ENCODE measurements at regions not wholly inside any gene's neighbourhood (a gene's known extent, or its start where the extent isn't known, plus 50 kb on each side); places are given as distances from the start of the nearest gene placed in this dataset.
"Not testable (repeated sequence)": the region's sequence is repeated elsewhere in the genome, so short reads cannot be mapped to it uniquely, and the experiment has no call there.

GRCh38 chr9:30775236-30775635, 1609.2 kb upstream of the ACO1 start:
- DNase-seq = no peak

GRCh38 chr9:30796764-30797163, 1587.7 kb upstream of the ACO1 start:
- no peak for DNase-seq

DNA sequence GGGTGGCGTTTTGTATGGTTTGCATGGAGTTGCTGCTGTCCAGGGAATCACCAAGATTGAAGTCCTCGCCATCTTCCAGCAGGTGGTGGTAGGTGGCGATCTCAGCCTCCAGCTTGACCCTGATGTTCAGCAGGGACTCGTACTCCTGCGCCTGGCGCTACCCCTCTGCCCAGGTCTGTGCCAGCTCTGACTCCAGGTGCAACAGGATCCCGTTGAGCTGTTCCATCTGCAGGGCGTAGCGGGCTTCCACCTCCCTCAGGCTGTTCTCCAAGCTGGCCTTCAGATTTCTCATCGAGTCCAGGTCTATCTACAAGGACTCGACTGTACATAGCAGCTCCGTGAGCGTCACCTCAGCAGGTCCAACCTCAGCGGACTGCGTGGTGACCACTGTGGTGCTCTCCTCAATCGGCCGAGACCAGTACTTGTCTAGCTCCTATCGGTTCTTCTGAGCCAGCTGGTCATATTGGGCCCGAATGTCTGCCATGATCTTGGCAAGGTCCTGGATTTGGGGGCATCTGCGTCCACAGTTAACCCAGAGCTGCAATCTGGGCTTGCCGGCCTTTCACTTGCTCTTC, 1584.8 kb upstream of the ACO1 start:
- DNase-seq = no peak

GRCh38 chr9:30800421-30800820, 1584.0 kb upstream of the ACO1 start:
- no peak for DNase-seq

DNA sequence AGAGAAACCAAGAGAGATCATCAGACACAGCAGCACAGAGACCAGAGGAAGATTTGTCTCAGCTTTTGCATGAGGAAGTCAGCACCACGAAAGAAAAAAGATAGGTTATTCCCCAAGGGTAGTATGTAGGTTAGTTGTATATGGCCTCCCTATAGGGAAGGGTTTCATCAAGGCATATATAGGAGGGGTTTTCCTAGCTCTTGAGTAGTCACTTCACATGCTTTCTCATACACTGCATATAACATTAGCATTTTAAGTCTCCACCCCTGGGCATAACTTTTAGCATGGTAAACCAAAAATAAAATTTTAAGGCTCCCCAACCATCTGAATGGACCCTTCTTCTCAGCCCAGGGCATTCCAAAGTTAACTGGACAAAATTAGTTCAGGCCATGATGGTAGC, 1571.6 kb upstream of the ACO1 start:
- no peak for DNase-seq

- no peak for DNase-seq
Observed at GRCh38 chr9:30815585-30815984, 1568.9 kb upstream of the ACO1 start.

- no peak for DNase-seq
Observed at GRCh38 chr9:30845136-30845535, 1539.3 kb upstream of the ACO1 start.

DNA sequence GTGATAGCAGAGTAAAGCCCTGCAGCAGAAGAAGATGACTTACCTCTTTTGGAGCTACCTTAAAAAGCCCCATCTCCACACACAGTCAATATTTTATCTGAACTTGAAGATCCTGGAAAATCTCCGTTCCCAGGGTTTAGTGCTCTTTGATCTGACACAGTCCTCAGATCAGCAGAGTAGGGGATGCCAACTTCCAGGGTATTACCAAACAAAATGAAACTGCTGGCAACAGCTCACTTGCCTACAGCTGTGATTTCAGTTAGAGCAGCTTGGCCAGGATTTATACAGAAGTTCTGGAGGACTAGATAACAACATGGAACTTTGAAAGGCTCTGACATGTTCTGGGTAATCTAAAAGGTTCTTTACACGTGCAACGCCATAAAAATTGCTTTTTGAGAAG, 1537.8 kb upstream of the ACO1 start:
- no peak for DNase-seq

- no peak for DNase-seq
Observed at GRCh38 chr9:30851600-30851999, 1532.8 kb upstream of the ACO1 start.

GRCh38 chr9:30900706-30901105, 1483.7 kb upstream of the ACO1 start:
- DNase-seq = no peak

GRCh38 chr9:30913331-30913730, 1471.1 kb upstream of the ACO1 start:
- DNase-seq = no peak

- DNase-seq = no peak
Observed at GRCh38 chr9:30915451-30915850, 1469.0 kb upstream of the ACO1 start.

GRCh38 chr9:30925126-30925525, 1459.3 kb upstream of the ACO1 start:
- no peak for DNase-seq

DNA sequence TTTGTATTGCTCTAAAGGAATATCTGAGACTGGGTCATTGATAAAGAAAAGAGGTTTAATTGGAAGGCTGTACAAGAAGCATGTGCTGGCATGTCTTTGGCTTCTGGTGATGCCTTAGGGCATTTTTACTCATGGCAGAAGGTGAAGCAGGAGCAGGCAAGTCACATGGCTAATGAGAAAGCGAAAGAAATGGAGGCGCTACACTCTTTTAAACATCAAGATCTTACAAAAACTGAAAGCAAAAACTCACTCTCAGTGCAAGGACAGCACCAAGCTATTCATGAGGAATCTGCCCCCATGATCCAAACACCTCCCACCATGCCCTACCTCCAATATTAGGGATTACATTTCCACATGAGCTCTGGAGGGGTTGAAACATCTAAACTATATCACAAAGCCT, 1458.8 kb upstream of the ACO1 start:
- no peak for DNase-seq

DNA sequence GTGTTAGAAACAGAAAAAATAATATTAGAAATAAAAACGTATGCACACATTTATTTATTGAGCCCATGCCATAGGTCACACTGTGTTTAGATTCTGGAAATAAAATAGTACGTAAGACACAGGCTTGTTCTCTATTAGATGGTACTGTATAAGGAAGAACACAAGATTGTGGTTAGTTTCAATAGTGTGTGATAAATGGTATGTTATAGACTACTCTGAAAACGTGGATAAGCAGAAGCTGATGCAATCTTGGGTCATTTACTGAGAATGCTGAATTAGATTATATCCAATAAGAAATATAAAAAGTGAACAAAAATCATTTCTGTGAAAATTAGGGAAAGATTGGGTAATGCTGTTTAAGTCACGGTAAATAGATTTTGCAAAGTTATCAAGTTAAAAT, 1456.4 kb upstream of the ACO1 start:
- no peak for DNase-seq

GRCh38 chr9:30932226-30932625, 1452.2 kb upstream of the ACO1 start:
- no peak for DNase-seq

- no peak for DNase-seq
Observed at GRCh38 chr9:30935730-30936129, 1448.7 kb upstream of the ACO1 start.

GRCh38 chr9:30937106-30937505, 1447.3 kb upstream of the ACO1 start:
- DNase-seq = no peak

DNA sequence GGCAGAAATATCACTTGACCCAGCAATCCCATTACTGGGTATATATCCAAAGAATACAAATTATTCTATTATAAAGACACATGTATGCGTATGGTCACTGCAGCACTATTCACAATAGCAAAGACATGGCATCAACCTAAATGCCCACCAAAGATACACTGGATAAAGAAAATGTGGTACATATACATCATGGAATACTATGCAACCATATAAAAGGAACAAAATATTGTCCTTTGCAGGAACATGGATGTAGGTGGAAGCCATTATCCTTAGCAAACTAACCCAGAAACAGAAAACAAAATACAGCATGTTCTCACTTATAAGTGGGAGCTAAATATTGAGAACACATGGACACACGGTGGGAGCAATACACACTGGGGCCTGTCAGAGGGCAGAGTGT, 1441.6 kb upstream of the ACO1 start:
- not testable (repeated sequence) for DNase-seq

GRCh38 chr9:30943446-30944224, 1440.8 kb upstream of the ACO1 start:
- no peak for DNase-seq

GRCh38 chr9:30944225-30944569, 1440.2 kb upstream of the ACO1 start:
- DNase-seq = no peak

DNA sequence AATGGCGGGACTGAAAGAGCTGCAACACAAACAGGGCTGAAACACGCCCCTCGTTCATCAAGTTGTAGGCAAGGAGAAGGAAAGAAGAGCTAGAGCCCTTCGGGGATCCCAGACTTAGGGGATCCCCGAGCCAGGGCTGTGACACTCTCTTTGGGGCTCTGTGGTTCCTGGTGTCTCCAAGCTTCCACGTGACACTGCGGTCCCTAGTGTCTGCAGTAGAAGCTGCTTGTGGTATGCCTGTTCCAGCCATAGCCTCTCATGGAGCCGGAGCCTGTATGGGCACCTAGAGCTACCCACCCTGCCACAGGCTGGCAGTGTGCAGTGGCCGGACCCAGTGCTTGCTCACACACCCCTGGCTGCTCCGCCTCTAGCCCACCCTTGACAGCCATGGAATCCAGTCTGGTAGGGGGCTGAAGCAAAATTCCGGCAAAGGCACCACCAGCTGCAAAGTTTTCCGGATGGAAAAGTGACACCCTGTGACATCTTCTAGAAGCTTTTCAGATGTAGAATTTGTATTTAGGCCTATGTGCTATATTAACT, 1439.6 kb upstream of the ACO1 start:
- DNase-seq = no peak

DNA sequence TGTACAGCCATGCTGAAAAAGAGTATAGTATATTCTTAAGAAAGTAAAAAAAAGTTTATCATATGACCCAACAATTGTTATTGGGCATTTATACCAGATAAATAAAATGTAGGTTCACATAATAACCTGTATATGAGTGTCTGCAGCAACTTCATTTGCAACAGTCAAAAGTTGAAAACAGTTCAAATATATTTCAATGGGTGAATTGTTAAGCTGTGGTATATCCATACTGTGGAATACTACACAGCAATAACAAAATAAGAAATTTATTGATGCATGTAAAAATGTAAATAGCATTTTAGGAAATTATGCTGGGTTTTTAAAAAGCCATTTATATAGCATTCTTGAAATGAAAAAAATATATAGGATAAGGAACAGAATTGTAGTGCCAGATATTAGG, 1420.1 kb upstream of the ACO1 start:
- no peak for DNase-seq

DNA sequence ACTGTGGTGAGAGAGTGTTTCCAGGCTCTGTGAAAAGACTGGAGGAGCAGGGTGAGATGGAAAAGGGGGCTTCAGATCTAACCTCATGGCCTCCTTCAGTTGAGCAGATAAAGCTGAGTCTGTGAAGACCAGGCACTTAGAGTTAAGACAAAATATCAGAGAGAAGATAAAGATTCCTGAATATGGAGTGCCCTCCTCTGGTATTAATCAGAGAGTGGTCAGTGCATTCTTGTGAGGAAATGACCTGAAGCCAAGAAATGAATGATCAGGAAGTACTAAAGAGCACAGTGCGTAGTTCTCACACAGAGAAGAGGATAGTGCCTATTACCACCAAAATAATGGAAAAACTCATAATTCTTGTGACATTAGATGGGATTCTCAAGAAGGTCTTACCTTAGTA, 1417.0 kb upstream of the ACO1 start:
- no peak for DNase-seq

- DNase-seq = no peak
Observed at GRCh38 chr9:30970186-30970585, 1414.3 kb upstream of the ACO1 start.
